Mucosa of stomach (tissue), 1 donor: ENCODE measurements at regions not wholly inside any gene's neighbourhood (a gene's known extent, or its start where the extent isn't known, plus 50 kb on each side); places are given as distances from the start of the nearest gene placed in this dataset.

ENCODE experiments used
- H3K27me3 ChIP-seq: one replicate; pipeline ENCODE4 v1.7.0; 2013; ENCODE audit warnings: mild to moderate bottlenecking, low read length; ENCODE audit not compliant: control insufficient read depth, insufficient read depth
- H3K36me3 ChIP-seq: one replicate; pipeline ENCODE4 v1.7.0; 2013; ENCODE audit warnings: low read length; ENCODE audit not compliant: control insufficient read depth, insufficient read depth
- H3K4me1 ChIP-seq: one replicate; pipeline ENCODE4 v1.7.0; 2013; ENCODE audit warnings: mild to moderate bottlenecking, low read length; ENCODE audit not compliant: control insufficient read depth, insufficient read depth
- H3K4me3 ChIP-seq: one replicate; pipeline ENCODE4 v1.7.0; 2013; ENCODE audit warnings: low read length
- H3K9ac ChIP-seq: one replicate; pipeline ENCODE4 v1.7.0; 2013; ENCODE audit warnings: mild to moderate bottlenecking, low read length, moderate library complexity
- H3K9me3 ChIP-seq: one replicate; pipeline ENCODE4 v1.7.0; 2013; ENCODE audit warnings: mild to moderate bottlenecking, low read length, moderate library complexity; ENCODE audit not compliant: control insufficient read depth
- donor health status: Pancreatic carcinoma.

- peaks cover 78% of the 10 kb centered on the region for H3K4me1 ChIP-seq
- H3K9ac ChIP-seq = peak overlapping the region; percentile 53
- H3K4me3 ChIP-seq = no peak overlapping the region
- H3K9me3 ChIP-seq = no peaks in the 10 kb centered on the region
- no peaks in the 10 kb centered on the region for H3K36me3 ChIP-seq
- no peaks in the 10 kb centered on the region for H3K27me3 ChIP-seq
Measured at GRCh38 chr7:155951554-155952158, 139.4 kb upstream of the SHH start.

- Histone ChIP-seq H3K4me3 (no peak overlapping the region), H3K36me3 (no peaks in the 10 kb centered on the region), H3K27me3 (no peaks in the 10 kb centered on the region), H3K9me3 (no peaks in the 10 kb centered on the region), H3K4me1 (peaks cover 73% of the 10 kb centered on the region), H3K9ac (peak overlapping the region; percentile 15)
Measured at GRCh38 chr7:155950898-155951553, 138.8 kb upstream of the SHH start.

- Histone ChIP-seq H3K9ac (no peak overlapping the region), H3K36me3 (no peaks in the 10 kb centered on the region), H3K4me1 (peaks cover 54% of the 10 kb centered on the region), H3K27me3 (no peaks in the 10 kb centered on the region), H3K4me3 (no peak overlapping the region), H3K9me3 (no peaks in the 10 kb centered on the region)
Measured at GRCh38 chr7:155948845-155949244, 136.6 kb upstream of the SHH start.

- no peak overlapping the region for H3K4me3 ChIP-seq
- no peaks in the 10 kb centered on the region for H3K9me3 ChIP-seq
- H3K9ac ChIP-seq = no peak overlapping the region
- H3K4me1 ChIP-seq = peaks cover 50% of the 10 kb centered on the region
- no peaks in the 10 kb centered on the region for H3K27me3 ChIP-seq
- H3K36me3 ChIP-seq = no peaks in the 10 kb centered on the region
Measured at GRCh38 chr7:155948423-155948822, 136.2 kb upstream of the SHH start.

GRCh38 chr7:155947051-155947450, 134.8 kb upstream of the SHH start:
- H3K4me3 ChIP-seq = no peak overlapping the region
- H3K9me3 ChIP-seq = no peaks in the 10 kb centered on the region
- H3K27me3 ChIP-seq = no peaks in the 10 kb centered on the region

GRCh38 chr7:155945670-155946325, 133.5 kb upstream of the SHH start:
- H3K4me1 ChIP-seq = peaks cover 25% of the 10 kb centered on the region
- no peaks in the 10 kb centered on the region for H3K9me3 ChIP-seq
- H3K4me3 ChIP-seq = no peak overlapping the region
- no peaks in the 10 kb centered on the region for H3K27me3 ChIP-seq
- no peak overlapping the region for H3K9ac ChIP-seq
- no peaks in the 10 kb centered on the region for H3K36me3 ChIP-seq

More at GRCh38 chr7:155947051-155947450, 134.8 kb upstream of the SHH start:
- Histone ChIP-seq H3K4me1 (peaks cover 36% of the 10 kb centered on the region), H3K9ac (no peak overlapping the region), H3K36me3 (no peaks in the 10 kb centered on the region)

- peaks cover 16% of the 10 kb centered on the region for H3K4me1 ChIP-seq
- no peak overlapping the region for H3K9ac ChIP-seq
- H3K4me3 ChIP-seq = no peak overlapping the region
- no peaks in the 10 kb centered on the region for H3K27me3 ChIP-seq
- no peaks in the 10 kb centered on the region for H3K9me3 ChIP-seq
- H3K36me3 ChIP-seq = no peaks in the 10 kb centered on the region
Measured at GRCh38 chr7:155944901-155945300, 132.6 kb upstream of the SHH start.

- Histone ChIP-seq H3K36me3 (no peaks in the 10 kb centered on the region), H3K4me3 (no peak overlapping the region), H3K9me3 (no peaks in the 10 kb centered on the region), H3K4me1 (peaks cover 4% of the 10 kb centered on the region), H3K27me3 (no peaks in the 10 kb centered on the region), H3K9ac (no peak overlapping the region)
Measured at GRCh38 chr7:155943251-155943899, 131.1 kb upstream of the SHH start.

- no peaks in the 10 kb centered on the region for H3K36me3 ChIP-seq
- no peak overlapping the region for H3K4me3 ChIP-seq
- H3K9me3 ChIP-seq = no peaks in the 10 kb centered on the region
- H3K27me3 ChIP-seq = no peaks in the 10 kb centered on the region
- H3K9ac ChIP-seq = no peak overlapping the region
- H3K4me1 ChIP-seq = no peaks in the 10 kb centered on the region
Measured at GRCh38 chr7:155942226-155942950, 130.1 kb upstream of the SHH start.

- Histone ChIP-seq H3K9ac (no peak overlapping the region), H3K27me3 (no peaks in the 10 kb centered on the region)
Measured at GRCh38 chr7:155941688-155942087, 129.4 kb upstream of the SHH start.

GRCh38 chr7:155939350-155939749, 127.1 kb upstream of the SHH start:
- no peak overlapping the region for H3K9ac ChIP-seq
- H3K36me3 ChIP-seq = no peaks in the 10 kb centered on the region
- H3K4me1 ChIP-seq = no peaks in the 10 kb centered on the region
- no peaks in the 10 kb centered on the region for H3K27me3 ChIP-seq
- H3K9me3 ChIP-seq = no peaks in the 10 kb centered on the region
- H3K4me3 ChIP-seq = no peak overlapping the region

More at GRCh38 chr7:155941688-155942087, 129.4 kb upstream of the SHH start:
- no peaks in the 10 kb centered on the region for H3K36me3 ChIP-seq
- H3K4me1 ChIP-seq = no peaks in the 10 kb centered on the region
- H3K9me3 ChIP-seq = no peaks in the 10 kb centered on the region
- no peak overlapping the region for H3K4me3 ChIP-seq
